GM19043 (cell line): ENCODE measurements at regions not wholly inside any gene's neighbourhood (a gene's known extent, or its start where the extent isn't known, plus 50 kb on each side); places are given as distances from the start of the nearest gene placed in this dataset.

ENCODE experiments used
- ATAC-seq: cut with Tn5 transposase; IDR thresholded peaks from one replicate; pipeline ENCODE4 v1.9.1; 2021; ENCODE audit warnings: low read depth; ENCODE audit not compliant: unreplicated experiment

GRCh38 chr2:62284980-62285379 lies 89.1 kb downstream of the B3GNT2 start:
- ATAC-seq, result no peak

- no peak for ATAC-seq
Observed at GRCh38 chr2:62284471-62284870, 88.6 kb downstream of the B3GNT2 start.

DNA sequence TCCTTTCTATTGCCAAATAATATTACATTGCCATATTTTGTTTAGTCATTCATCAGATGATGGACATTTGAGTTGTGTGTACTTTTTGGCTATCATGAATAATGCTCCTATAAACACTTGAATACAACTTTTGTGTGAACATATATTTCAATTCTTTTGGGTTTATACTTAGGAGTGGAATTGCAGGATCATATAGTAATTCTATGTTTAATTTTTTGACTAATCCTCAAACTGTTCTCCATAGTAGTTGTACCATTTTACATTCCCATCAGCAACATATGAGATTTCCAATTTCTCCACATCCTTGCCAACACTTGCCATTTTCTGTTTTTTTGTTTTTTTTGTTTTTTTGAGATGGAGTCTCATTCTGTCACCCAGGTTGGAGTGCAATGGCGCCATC lies 87.2 kb downstream of the B3GNT2 start:
- ATAC-seq, result no peak

DNA sequence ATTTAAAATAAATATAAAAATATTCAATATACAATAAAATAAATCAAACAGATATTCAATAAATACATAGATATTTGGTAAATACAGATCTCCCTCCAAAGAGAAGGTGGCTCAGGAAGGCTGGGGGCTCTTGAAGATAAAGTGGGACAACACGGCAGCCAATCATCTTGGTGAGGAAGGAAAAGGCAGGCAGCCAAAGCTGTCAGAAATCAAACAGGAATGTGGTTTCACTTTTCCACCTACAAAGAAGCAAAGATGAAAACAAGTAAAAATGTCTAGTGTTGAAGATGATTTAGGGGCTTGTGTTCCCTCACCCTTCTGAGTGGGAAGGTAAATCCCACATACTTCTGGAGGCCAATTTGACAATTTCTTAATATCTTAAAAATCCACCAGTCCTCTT lies 85.7 kb downstream of the B3GNT2 start:
- no peak for ATAC-seq

DNA sequence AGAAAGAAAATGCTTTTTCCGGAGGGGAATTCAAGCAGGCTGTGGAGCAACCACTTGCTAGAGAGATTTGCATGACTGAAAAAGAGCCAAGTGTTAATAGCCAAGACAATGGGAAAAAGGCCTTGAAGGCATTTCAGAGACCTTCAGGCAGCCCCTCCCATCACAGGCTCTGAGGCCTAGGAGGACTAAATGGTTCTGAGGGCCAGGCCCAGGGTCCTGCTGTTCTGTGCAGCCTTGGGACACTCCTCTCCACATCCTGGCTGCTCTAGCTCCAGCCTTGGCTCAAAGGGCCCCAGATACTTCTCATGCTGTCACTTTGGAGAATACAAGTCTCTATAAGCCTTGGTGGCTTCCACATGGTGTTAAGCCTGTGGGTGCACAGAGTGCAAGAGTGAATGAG lies 81.8 kb downstream of the B3GNT2 start:
- no peak for ATAC-seq
